ENCODE measurements at regions not wholly inside any gene's neighbourhood (a gene's known extent, or its start where the extent isn't known, plus 50 kb on each side); places are given as distances from the start of the nearest gene placed in this dataset.
"Not testable (repeated sequence)": the region's sequence is repeated elsewhere in the genome, so short reads cannot be mapped to it uniquely, and the experiment has no call there.

GRCh38 chr21:18006691-18007090 lies 187.5 kb upstream of the C21orf91 start:
- Histone ChIP-seq H3K27me3 (ENCODE audit: insufficient read depth, poor library complexity, severe bottlenecking) (no peaks in the 10 kb centered on the region), H3K4me1 (ENCODE audit: insufficient read depth, poor library complexity, severe bottlenecking) (no peaks in the 10 kb centered on the region), H3K27ac (ENCODE audit: poor library complexity, severe bottlenecking) (no peak overlapping the region), H3K4me3 (ENCODE audit: severe bottlenecking) (no peak overlapping the region), H3K36me3 (ENCODE audit: low read depth) (no peaks in the 10 kb centered on the region), H3K9me3 (ENCODE audit: severe bottlenecking) (no peaks in the 10 kb centered on the region)
- DNase-seq (ENCODE audit: low spot score) (no peak), ATAC-seq (ENCODE audit: low read depth) (no peak)
- no peak for TF ChIP-seq CTCF (IDR thresholded peaks at IDR 0.05; ENCODE audit: poor library complexity, severe bottlenecking)

- ATAC-seq (ENCODE audit: low read depth) (no peak), DNase-seq (ENCODE audit: low spot score) (no peak)
- Histone ChIP-seq H3K4me1 (ENCODE audit: insufficient read depth, poor library complexity, severe bottlenecking) (no peaks in the 10 kb centered on the region), H3K27me3 (ENCODE audit: insufficient read depth, poor library complexity, severe bottlenecking) (no peaks in the 10 kb centered on the region), H3K27ac (ENCODE audit: poor library complexity, severe bottlenecking) (no peak overlapping the region), H3K36me3 (ENCODE audit: low read depth) (no peaks in the 10 kb centered on the region), H3K9me3 (ENCODE audit: severe bottlenecking) (no peaks in the 10 kb centered on the region), H3K4me3 (ENCODE audit: severe bottlenecking) (no peak overlapping the region)
- TF ChIP-seq CTCF (IDR thresholded peaks at IDR 0.05; ENCODE audit: poor library complexity, severe bottlenecking) = no peak
These were observed 183.2 kb upstream of the C21orf91 start for GRCh38 chr21:18002393-18002792.

- no peak for DNase-seq (ENCODE audit: low spot score)
- no peak overlapping the region for H3K4me3 ChIP-seq (ENCODE audit: severe bottlenecking)
- no peak overlapping the region for H3K27ac ChIP-seq (ENCODE audit: poor library complexity, severe bottlenecking)
- H3K4me1 ChIP-seq (ENCODE audit: insufficient read depth, poor library complexity, severe bottlenecking) = no peaks in the 10 kb centered on the region
- no peak for TF ChIP-seq CTCF (IDR thresholded peaks at IDR 0.05; ENCODE audit: poor library complexity, severe bottlenecking)
- H3K9me3 ChIP-seq (ENCODE audit: severe bottlenecking) = no peaks in the 10 kb centered on the region
- no peaks in the 10 kb centered on the region for H3K36me3 ChIP-seq (ENCODE audit: low read depth)
- H3K27me3 ChIP-seq (ENCODE audit: insufficient read depth, poor library complexity, severe bottlenecking) = no peaks in the 10 kb centered on the region
- no peak for ATAC-seq (ENCODE audit: low read depth)
These were observed 182.0 kb upstream of the C21orf91 start for GRCh38 chr21:18000981-18001686.

- not testable (repeated sequence) for H3K4me1 ChIP-seq (ENCODE audit: insufficient read depth, poor library complexity, severe bottlenecking); H3K27me3 ChIP-seq (ENCODE audit: insufficient read depth, poor library complexity, severe bottlenecking); H3K36me3 ChIP-seq (ENCODE audit: low read depth); DNase-seq (ENCODE audit: low spot score); H3K9me3 ChIP-seq (ENCODE audit: severe bottlenecking); H3K4me3 ChIP-seq (ENCODE audit: severe bottlenecking); H3K27ac ChIP-seq (ENCODE audit: poor library complexity, severe bottlenecking); ATAC-seq (ENCODE audit: low read depth)
These were observed 179.4 kb upstream of the C21orf91 start for GRCh38 chr21:17998599-17998998.

- no peaks in the 10 kb centered on the region for H3K27me3 ChIP-seq (ENCODE audit: insufficient read depth, poor library complexity, severe bottlenecking)
- no peaks in the 10 kb centered on the region for H3K36me3 ChIP-seq (ENCODE audit: low read depth)
- DNase-seq (ENCODE audit: low spot score) (no peak), ATAC-seq (ENCODE audit: low read depth) (no peak)
- H3K4me1 ChIP-seq (ENCODE audit: insufficient read depth, poor library complexity, severe bottlenecking) = no peaks in the 10 kb centered on the region
- no peaks in the 10 kb centered on the region for H3K9me3 ChIP-seq (ENCODE audit: severe bottlenecking)
- TF ChIP-seq CTCF (IDR thresholded peaks at IDR 0.05; ENCODE audit: poor library complexity, severe bottlenecking) = no peak
- H3K27ac ChIP-seq (ENCODE audit: poor library complexity, severe bottlenecking) = no peak overlapping the region
- H3K4me3 ChIP-seq (ENCODE audit: severe bottlenecking) = no peak overlapping the region
These were observed 170.6 kb upstream of the C21orf91 start for GRCh38 chr21:17989780-17990179.
